T1000 (cell line): ENCODE measurements at regions not wholly inside any gene's neighbourhood (a gene's known extent, or its start where the extent isn't known, plus 50 kb on each side); places are given as distances from the start of the nearest gene placed in this dataset.
"Not testable (repeated sequence)": the region's sequence is repeated elsewhere in the genome, so short reads cannot be mapped to it uniquely, and the experiment has no call there.

ENCODE experiments used
- DNase-seq: peaks from one replicate; lab custom pipeline; 2025; ENCODE audit warnings: mixed read lengths; lab: John Stamatoyannopoulos, UW

- DNase-seq, result no peak
Measured at GRCh38 chr7:116377721-116378120, 121.8 kb upstream of the CAV2 start.

GRCh38 chr7:116380025-116380424, 119.5 kb upstream of the CAV2 start:
- no peak for DNase-seq

GRCh38 chr7:116382375-116382774, 117.2 kb upstream of the CAV2 start:
- no peak for DNase-seq

- no peak for DNase-seq
Measured at GRCh38 chr7:116384936-116385635, 114.5 kb upstream of the CAV2 start.

- DNase-seq, result no peak
Measured at GRCh38 chr7:116386674-116387073, 112.9 kb upstream of the CAV2 start.

DNA sequence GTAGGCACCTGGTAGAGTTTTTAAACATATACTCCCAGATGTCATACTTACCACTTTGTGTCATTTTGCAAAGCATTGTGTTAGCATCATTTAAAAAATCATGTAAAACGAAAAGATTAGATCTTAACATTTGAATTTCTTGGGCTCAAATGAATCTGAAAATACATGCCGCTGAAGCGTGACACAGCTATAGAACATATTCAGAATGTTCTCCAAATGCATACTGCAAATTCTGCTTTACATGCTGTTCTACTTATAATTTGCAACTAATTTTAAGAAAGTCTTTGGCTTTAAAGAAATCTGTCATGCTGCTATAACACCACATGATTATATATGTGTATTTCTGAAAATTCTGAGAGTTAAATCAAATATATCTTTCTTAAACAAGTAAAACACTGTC, 109.2 kb upstream of the CAV2 start:
- DNase-seq, result no peak

DNA sequence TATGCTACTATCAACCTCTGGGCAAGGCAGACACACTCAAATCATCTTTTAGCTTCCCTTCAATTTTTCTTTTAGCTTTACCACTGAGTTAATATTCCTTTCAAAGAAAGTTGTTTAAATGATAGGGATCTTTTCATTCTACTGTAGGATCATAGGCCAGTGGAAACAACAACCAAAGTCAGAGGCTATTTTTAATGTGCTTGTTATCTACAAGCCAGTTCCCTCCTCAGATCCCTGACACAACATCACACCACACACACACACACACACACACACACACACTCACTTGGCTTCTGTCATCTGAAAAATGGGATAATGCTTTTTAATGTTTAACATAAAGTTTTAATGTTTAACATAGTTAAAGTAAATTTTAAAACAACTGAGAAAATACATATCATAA, 106.7 kb upstream of the CAV2 start:
- DNase-seq, result no peak

- no peak for DNase-seq
Measured at GRCh38 chr7:116393654-116394053, 105.9 kb upstream of the CAV2 start.

DNA sequence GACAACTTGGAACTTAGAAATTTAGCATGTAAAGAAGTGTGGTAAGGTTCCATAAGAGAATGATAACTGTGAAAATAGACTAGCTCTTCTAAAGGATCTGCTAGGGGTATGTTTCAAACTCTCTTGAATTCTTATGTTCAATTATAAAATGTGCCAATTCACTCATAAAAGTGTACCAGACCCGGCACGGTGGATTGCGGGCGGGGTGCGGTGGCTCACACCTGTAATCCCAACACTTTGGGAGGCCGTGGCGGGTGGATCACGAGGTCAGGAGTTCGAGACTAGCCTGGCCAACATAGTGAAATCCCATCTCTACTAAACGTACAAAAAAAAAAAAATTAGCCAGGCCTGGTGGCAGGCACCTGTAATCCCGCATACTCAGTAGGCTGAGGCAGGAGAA, 105.4 kb upstream of the CAV2 start:
- DNase-seq, result no peak

- peak; percentile 22 for DNase-seq
Measured at GRCh38 chr7:116395141-116395791, 104.3 kb upstream of the CAV2 start.

DNA sequence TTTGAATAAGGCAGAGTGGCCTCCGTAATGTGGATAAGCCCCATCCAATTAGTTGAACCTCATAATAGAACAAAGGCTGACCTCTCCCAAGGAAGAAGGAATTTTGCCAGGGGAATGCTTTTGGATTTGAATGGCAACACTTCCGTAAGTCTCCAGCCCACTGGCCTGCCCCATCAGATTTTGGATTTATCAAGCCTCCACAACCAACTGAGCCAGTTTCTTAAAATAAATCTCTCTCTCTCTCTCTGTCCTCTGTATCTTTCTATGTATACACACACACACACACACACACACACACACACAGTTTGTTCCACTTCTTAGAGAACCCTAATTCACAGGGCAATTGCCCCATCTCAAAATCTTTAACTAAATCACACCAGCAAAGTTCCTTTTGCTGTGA, 100.9 kb upstream of the CAV2 start:
- no peak for DNase-seq

DNA sequence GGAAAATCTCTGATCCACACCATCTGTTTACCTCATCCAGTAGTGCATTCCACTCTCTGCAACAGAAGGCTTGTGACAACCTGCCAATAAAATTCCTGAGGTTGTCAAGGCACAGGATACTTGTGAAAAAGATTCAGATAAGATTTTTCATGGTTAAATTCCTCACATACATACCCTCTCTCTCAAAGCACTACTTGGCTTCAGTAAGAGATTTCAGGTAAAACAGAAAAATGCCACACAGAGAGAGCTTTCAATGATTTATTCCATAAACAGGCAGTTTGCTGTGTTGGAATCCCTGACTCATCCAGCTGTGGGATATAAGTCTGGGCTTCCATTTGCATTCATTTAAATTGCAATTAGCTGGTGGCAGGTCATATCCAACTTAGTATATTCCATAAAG, 99.7 kb upstream of the CAV2 start:
- DNase-seq, result no peak

GRCh38 chr7:116400522-116400921, 99.0 kb upstream of the CAV2 start:
- DNase-seq, result no peak

GRCh38 chr7:116401711-116402110, 97.8 kb upstream of the CAV2 start:
- no peak for DNase-seq

- DNase-seq, result no peak
Measured at GRCh38 chr7:116403265-116403664, 96.3 kb upstream of the CAV2 start.

GRCh38 chr7:116404389-116404788, 95.1 kb upstream of the CAV2 start:
- DNase-seq, result no peak

GRCh38 chr7:116405810-116406209, 93.7 kb upstream of the CAV2 start:
- DNase-seq, result no peak

GRCh38 chr7:116407165-116407564, 92.4 kb upstream of the CAV2 start:
- DNase-seq, result no peak

- DNase-seq, result no peak
Measured at GRCh38 chr7:116408166-116408565, 91.4 kb upstream of the CAV2 start.

GRCh38 chr7:116408831-116409453, 90.6 kb upstream of the CAV2 start:
- not testable (repeated sequence) for DNase-seq

DNA sequence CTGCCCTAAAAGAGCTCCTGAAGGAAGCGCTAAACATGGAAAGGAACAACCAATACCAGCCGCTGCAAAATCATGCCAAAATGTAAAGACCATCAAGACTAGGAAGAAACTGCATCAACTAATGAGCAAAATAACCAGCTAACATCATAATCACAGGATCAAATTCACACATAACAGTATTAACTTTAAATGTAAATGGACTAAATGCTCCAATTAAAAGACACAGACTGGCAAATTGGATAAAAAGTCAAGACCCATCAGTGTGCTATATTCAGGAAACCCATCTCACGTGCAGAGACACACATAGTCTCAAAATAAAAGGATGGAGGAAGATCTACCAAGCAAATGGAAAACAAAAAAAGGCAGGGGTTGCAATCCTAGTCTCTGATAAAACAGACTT, 88.8 kb upstream of the CAV2 start:
- not testable (repeated sequence) for DNase-seq

DNA sequence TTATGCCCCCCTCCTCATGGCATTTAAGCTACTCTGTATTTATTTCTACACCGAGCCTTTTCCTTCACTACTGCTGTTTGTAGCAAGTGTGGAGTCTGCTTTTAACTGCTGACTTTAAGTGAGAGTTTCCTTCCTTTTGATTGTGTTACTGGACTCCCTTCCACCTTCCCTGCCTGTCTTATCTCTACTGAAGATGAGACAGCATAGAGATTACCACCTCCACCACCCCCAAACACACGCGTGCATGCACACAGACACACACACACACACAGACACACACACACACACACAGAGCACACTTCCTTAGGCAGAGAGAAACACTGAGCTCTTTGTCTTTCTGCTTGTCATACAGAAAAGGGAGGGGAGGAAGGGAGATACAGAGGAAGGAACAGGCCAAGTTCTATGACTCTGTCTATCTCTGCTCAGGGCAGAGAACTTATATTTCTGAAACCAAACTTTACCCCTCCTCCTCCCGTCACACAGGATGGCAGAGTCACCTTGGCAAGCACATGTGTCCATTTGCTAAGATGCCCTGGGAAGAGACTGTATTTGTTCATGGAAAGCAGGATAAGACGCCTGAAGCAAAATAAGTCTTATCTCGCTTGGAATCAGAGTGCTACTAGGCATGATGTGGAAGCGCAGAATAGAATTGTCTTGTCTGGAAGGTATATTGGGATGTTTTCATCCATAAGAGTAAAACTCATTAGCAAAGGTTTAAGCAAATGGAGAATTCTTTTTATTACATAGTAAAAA, 81.8 kb upstream of the CAV2 start:
- no peak for DNase-seq

- DNase-seq, result no peak
Measured at GRCh38 chr7:116418524-116418923, 81.0 kb upstream of the CAV2 start.
